ENCODE measurements at regions not wholly inside any gene's neighbourhood (a gene's known extent, or its start where the extent isn't known, plus 50 kb on each side); places are given as distances from the start of the nearest gene placed in this dataset.

- Histone ChIP-seq H4K91ac (ENCODE audit: insufficient read length, low read depth, low read length) (no peak overlapping the region), H2AFZ (ENCODE audit: low read length) (no peak overlapping the region), H3K4ac (ENCODE audit: low read depth, low read length) (no peak overlapping the region), H2BK20ac (ENCODE audit: low read depth, low read length, poor library complexity, severe bottlenecking) (no peak overlapping the region), H3K27ac (ENCODE audit: insufficient read length, low read depth, low read length) (no peak overlapping the region), H3T11ph (ENCODE audit: low read length) (no peak overlapping the region), H3K56ac (ENCODE audit: insufficient read length, low read depth, low read length) (no peak overlapping the region), H3K23me2 (ENCODE audit: insufficient read length, low read depth, low read length, poor library complexity, severe bottlenecking) (no peaks in the 10 kb centered on the region), H3K4me1 (ENCODE audit: insufficient read depth, low read length) (no peaks in the 10 kb centered on the region), H2BK5ac (ENCODE audit: insufficient read length, low read length) (no peak overlapping the region), H3K18ac (ENCODE audit: insufficient read length, low read depth, low read length) (no peak overlapping the region), H2BK120ac (ENCODE audit: low read depth, low read length, poor library complexity, severe bottlenecking) (no peak overlapping the region), H2BK12ac (ENCODE audit: insufficient read length, low read depth, low read length) (no peak overlapping the region), H3K9me3 (ENCODE audit: control insufficient read depth, low read depth, low read length) (no peaks in the 10 kb centered on the region), H3K23ac (ENCODE audit: insufficient read length, low read depth, low read length) (no peak overlapping the region), H4K5ac (ENCODE audit: insufficient read length, low read depth, low read length) (no peak overlapping the region), H3K79me2 (ENCODE audit: insufficient read depth, low read length) (no peaks in the 10 kb centered on the region), H3K79me1 (ENCODE audit: insufficient read depth, low read depth, low read length, poor library complexity, severe bottlenecking) (no peaks in the 10 kb centered on the region), H3K9ac (ENCODE audit: extremely low read depth, insufficient read length, low read length) (no peak overlapping the region), H3K4me2 (ENCODE audit: insufficient read depth, insufficient read length, low read length) (no peak overlapping the region), H4K20me1 (ENCODE audit: control insufficient read depth, insufficient read depth, insufficient read length) (no peaks in the 10 kb centered on the region), H2BK15ac (ENCODE audit: low read depth, low read length) (no peak overlapping the region), H3K27me3 (ENCODE audit: insufficient read depth, low read length) (no peaks in the 10 kb centered on the region; the same call in 1 of the 2 replicates), H2AK5ac (ENCODE audit: insufficient read length, low read length) (no peak overlapping the region), H3K14ac (ENCODE audit: insufficient read depth, low read length) (no peak overlapping the region), H4K8ac (replicated peaks; ENCODE audit: insufficient read length, low read depth, low read length) (no peak overlapping the region)
- no CpG with 5 or more reads among the region's 2 CpGs for WGBS (ENCODE audit: extremely low coverage, insufficient read length, low lambda C conversion rate)
- TF ChIP-seq CTCF (conservative IDR thresholded peaks at IDR 0.05) = no peak
- no peaks in the 10 kb centered on the region; a peak in 1 of 4 replicates for H3K4me1 Mint-ChIP-seq
- no peaks in the 10 kb centered on the region for H3K27me3 Mint-ChIP-seq (ENCODE audit: low read depth)
- no peak overlapping the region for H3K27ac Mint-ChIP-seq
- H3K9me3 Mint-ChIP-seq = no peaks in the 10 kb centered on the region
- no peaks in the 10 kb centered on the region for H3K36me3 Mint-ChIP-seq (ENCODE audit: insufficient read depth in 1 of 3, low read depth in 3 of 3)
- H3K4me3 Mint-ChIP-seq = no peak overlapping the region
- DNase-seq = no peak
Measured at GRCh38 chr18:56289381-56289780, 349.0 kb downstream of the TXNL1 start.
